CD14-positive monocyte (primary cell): ENCODE measurements at regions not wholly inside any gene's neighbourhood (a gene's known extent, or its start where the extent isn't known, plus 50 kb on each side); places are given as distances from the start of the nearest gene placed in this dataset.

Experiments
- DNase-seq, 3 donors: peaks; one replicate each; pipeline ENCODE4 v3.0.0-alpha.2; 2011 to 2022
- H2AFZ ChIP-seq: 2 replicates; pipeline ENCODE4 v1.6.0; 2012; ENCODE audit warnings: mild to moderate bottlenecking, low read depth, low read length, inconsistent platforms; ENCODE audit not compliant: insufficient read depth, poor library complexity, severe bottlenecking
- H3K27ac ChIP-seq, 2 donors: 1 replicate in 1 of 2; 2 replicates in 1 of 2; pipeline ENCODE4 v1.5.1; 2012 to 2013; ENCODE audit warnings: low read length in 2 of 2, control low read depth in 1 of 2, inconsistent platforms in 1 of 2, low read depth in 1 of 2, mild to moderate bottlenecking in 1 of 2
- H3K27me3 ChIP-seq, 2 donors: one replicate each; pipeline versions ENCODE4 v1.6.0 to v1.6.1; 2011 to 2013; ENCODE audit warnings: low read length in 2 of 2; ENCODE audit not compliant: control insufficient read depth in 2 of 2, insufficient read depth in 2 of 2
- H3K36me3 ChIP-seq, 2 donors: replicated peaks in 1 of 2; 1 replicate in 1 of 2; 2 replicates in 1 of 2; pipeline versions ENCODE4 v1.5.1 to v1.6.1; 2012 to 2013; ENCODE audit warnings: low read length in 2 of 2, control low read depth in 1 of 2, inconsistent platforms in 1 of 2, mild to moderate bottlenecking in 1 of 2; ENCODE audit not compliant: insufficient read depth in 2 of 2, control insufficient read depth in 1 of 2
- H3K4me1 ChIP-seq, 2 donors: 1 replicate in 1 of 2; 2 replicates in 1 of 2; pipeline versions ENCODE4 v1.5.1 to v1.6.1; 2012 to 2013; ENCODE audit warnings: low read length in 2 of 2, control low read depth in 1 of 2, inconsistent platforms in 1 of 2, mild to moderate bottlenecking in 1 of 2, moderate library complexity in 1 of 2; ENCODE audit not compliant: insufficient read depth in 2 of 2, control insufficient read depth in 1 of 2
- H3K4me2 ChIP-seq: replicated peaks from 2 replicates; pipeline ENCODE3; 2012; ENCODE audit warnings: low read length, moderate library complexity, mild to moderate bottlenecking; ENCODE audit not compliant: poor library complexity, severe bottlenecking; ENCODE audit errors: extremely low read depth
- H3K4me3 ChIP-seq, 3 experiments: fragments of 200-600 bp in 1 of 3; sonication (generic) in 1 of 3; replicated peaks in 1 of 3; 1 replicate in 2 of 3; 2 replicates in 1 of 3; pipeline ENCODE4 v1.5.1; 2011 to 2013; ENCODE audit warnings: low read length in 3 of 3, mild to moderate bottlenecking in 3 of 3, control low read depth in 2 of 3, low read depth in 2 of 3, inconsistent platforms in 1 of 3, moderate library complexity in 1 of 3
- H3K79me2 ChIP-seq: 2 replicates; pipeline ENCODE4 v1.6.0; 2012; ENCODE audit warnings: mild to moderate bottlenecking, control low read depth, inconsistent platforms, low read length, moderate library complexity; ENCODE audit not compliant: insufficient read depth
- H3K9ac ChIP-seq: 2 replicates; pipeline ENCODE4 v1.6.0; 2017; ENCODE audit warnings: low read length, mild to moderate bottlenecking; ENCODE audit not compliant: insufficient read depth, poor library complexity, severe bottlenecking
- H3K9me3 ChIP-seq, 2 donors: replicated peaks in 1 of 2; 1 replicate in 1 of 2; 2 replicates in 1 of 2; pipeline versions ENCODE4 v1.5.1 to v1.6.1; 2012 to 2013; ENCODE audit warnings: low read length in 2 of 2, control low read depth in 1 of 2; ENCODE audit not compliant: control insufficient read depth in 1 of 2, insufficient read depth in 1 of 2
- H4K20me1 ChIP-seq: 2 replicates; pipeline ENCODE4 v1.6.0; 2012; ENCODE audit warnings: mild to moderate bottlenecking, low read length, control low read depth, moderate library complexity; ENCODE audit not compliant: insufficient read depth
- H3K27ac Mint-ChIP-seq, 7 donors: one replicate each; pipeline ENCODE4 v1.8.0; 2020; ENCODE audit warnings: mild to moderate bottlenecking in 7 of 7, mixed read lengths in 7 of 7, moderate library complexity in 6 of 7, inconsistent platforms in 2 of 7
- H3K27me3 Mint-ChIP-seq, 3 donors: one replicate each; pipeline ENCODE4 v1.8.0; 2021 to 2022; ENCODE audit warnings: low read depth in 3 of 3, mild to moderate bottlenecking in 3 of 3, mixed read lengths in 3 of 3, moderate library complexity in 3 of 3, inconsistent platforms in 1 of 3
- H3K36me3 Mint-ChIP-seq, 2 donors: one replicate each; pipeline ENCODE4 v1.8.0; 2020; ENCODE audit warnings: mixed read lengths in 2 of 2, inconsistent platforms in 1 of 2, mild to moderate bottlenecking in 1 of 2
- H3K4me1 Mint-ChIP-seq: one replicate; pipeline ENCODE4 v1.8.0; 2020; ENCODE audit warnings: mild to moderate bottlenecking, mixed read lengths
- H3K4me3 Mint-ChIP-seq, 2 donors: one replicate each; pipeline ENCODE4 v1.8.0; 2020; ENCODE audit warnings: mild to moderate bottlenecking in 2 of 2, mixed read lengths in 2 of 2, moderate library complexity in 1 of 2
- H3K9me3 Mint-ChIP-seq, 7 donors: one replicate each; pipeline ENCODE4 v1.8.0; 2020 to 2022; ENCODE audit warnings: mixed read lengths in 7 of 7, mild to moderate bottlenecking in 6 of 7, moderate library complexity in 6 of 7, inconsistent platforms in 2 of 7
- WGBS: methylation state at CpG from one replicate; pipeline ENCODE4 v1.1.5; 2013; ENCODE audit warnings: missing lambda C conversion rate; ENCODE audit not compliant: insufficient coverage; 5-methylcytosine and 5-hydroxymethylcytosine counted together
- intact Hi-C, 2 donors: fragments of 100-400 bp; cut with micrococcal nuclease; formaldehyde crosslinking; loops; one replicate each; pipeline versions ENCODE4 v1.15.0 to v1.15.1; 2023
- TF ChIP-seq, protein P1 (sequence below): fragments of 200-600 bp; IDR thresholded peaks from one replicate; pipeline ENCODE4 v1.8.0; 2022; ENCODE audit warnings: antibody characterized with exemption, mild to moderate bottlenecking

DNA sequence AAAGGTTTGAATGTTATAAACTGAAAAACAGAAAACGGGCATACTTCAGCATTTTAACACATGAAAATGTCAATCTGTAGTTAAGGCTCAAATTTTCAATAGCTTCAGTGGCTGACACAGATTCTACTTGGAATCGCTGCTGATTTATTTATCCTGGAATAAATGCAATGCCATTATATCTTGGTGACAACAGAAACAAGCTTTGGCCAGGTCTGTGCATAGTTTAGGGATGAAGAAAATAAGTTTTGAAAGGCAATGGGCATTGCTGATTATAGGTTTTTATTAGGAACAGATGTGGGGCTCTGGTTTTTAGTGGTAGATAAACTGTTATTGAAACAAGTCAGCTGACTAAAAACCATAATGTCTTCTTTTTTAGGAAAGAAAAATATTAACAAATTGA lies 96.8 kb upstream of the SOX4 start:
- H3K4me3 Mint-ChIP-seq = no peak overlapping the region
- H3K27me3 Mint-ChIP-seq = peaks cover 0 to 5% (median 0%) of the 10 kb centered on the region in 3 donors
- no peaks in the 10 kb centered on the region for H4K20me1 ChIP-seq
- H3K79me2 ChIP-seq = no peaks in the 10 kb centered on the region
- TF ChIP-seq, protein P1, sequence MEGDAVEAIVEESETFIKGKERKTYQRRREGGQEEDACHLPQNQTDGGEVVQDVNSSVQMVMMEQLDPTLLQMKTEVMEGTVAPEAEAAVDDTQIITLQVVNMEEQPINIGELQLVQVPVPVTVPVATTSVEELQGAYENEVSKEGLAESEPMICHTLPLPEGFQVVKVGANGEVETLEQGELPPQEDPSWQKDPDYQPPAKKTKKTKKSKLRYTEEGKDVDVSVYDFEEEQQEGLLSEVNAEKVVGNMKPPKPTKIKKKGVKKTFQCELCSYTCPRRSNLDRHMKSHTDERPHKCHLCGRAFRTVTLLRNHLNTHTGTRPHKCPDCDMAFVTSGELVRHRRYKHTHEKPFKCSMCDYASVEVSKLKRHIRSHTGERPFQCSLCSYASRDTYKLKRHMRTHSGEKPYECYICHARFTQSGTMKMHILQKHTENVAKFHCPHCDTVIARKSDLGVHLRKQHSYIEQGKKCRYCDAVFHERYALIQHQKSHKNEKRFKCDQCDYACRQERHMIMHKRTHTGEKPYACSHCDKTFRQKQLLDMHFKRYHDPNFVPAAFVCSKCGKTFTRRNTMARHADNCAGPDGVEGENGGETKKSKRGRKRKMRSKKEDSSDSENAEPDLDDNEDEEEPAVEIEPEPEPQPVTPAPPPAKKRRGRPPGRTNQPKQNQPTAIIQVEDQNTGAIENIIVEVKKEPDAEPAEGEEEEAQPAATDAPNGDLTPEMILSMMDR = no peak
- H3K9me3 ChIP-seq = peaks cover 0 to 11% of the 10 kb centered on the region in 2 donors
- intact Hi-C loops = no loop called here
- peaks cover 8 to 15% (median 10%) of the 10 kb centered on the region in 7 donors for H3K9me3 Mint-ChIP-seq
- H3K36me3 ChIP-seq = no peaks in the 10 kb centered on the region
- no peak overlapping the region for H3K9ac ChIP-seq
- H3K4me3 ChIP-seq = no peak overlapping the region
- DNase-seq = no peak
- no peak overlapping the region for H2AFZ ChIP-seq
- H3K27me3 ChIP-seq = no peaks in the 10 kb centered on the region
- H3K4me1 ChIP-seq = no peaks in the 10 kb centered on the region
- no peak overlapping the region for H3K27ac ChIP-seq
- 93% methylated on average over 2 of the region's 2 CpGs for WGBS
- no peak overlapping the region for H3K27ac Mint-ChIP-seq
- H3K4me2 ChIP-seq = no peak overlapping the region
- no peaks in the 10 kb centered on the region for H3K4me1 Mint-ChIP-seq
- no peaks in the 10 kb centered on the region for H3K36me3 Mint-ChIP-seq

DNA sequence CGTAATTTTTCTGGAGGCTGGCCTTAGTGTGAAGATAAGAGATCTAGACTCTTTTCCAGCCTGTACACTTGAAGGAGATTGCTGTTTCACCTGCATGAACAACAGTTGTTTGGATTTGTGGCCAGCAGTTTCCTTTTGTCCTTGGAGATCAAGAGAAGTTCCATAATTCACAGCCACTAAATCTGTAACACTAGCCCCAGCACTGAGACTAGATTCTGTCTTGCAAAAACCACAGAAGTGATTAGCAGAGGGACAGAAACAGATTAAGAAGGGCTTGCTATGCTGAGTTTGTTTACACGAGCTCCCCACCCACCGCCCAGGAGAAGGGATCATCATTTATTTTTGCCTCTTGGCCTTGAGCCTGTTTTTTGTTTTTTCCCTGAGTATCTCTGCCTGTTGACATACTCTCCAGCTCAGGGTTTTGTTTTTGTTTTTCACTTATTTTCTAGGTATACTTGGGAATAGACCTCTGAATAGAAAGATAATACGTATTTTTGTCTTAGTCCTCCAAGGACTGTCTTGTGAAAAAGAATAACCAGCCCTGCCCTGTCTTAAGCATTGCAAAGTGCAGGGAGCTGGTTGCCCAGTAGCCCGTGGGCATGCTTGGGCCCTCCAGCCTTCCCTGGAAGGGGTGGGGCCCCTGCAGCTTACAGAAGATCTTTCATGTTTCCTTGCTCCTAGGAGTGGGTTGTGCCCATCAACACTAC lies 93.1 kb upstream of the SOX4 start:
- no peak overlapping the region for H3K4me3 Mint-ChIP-seq
- Histone ChIP-seq H3K27ac (no peak overlapping the region), H3K4me1 (no peaks in the 10 kb centered on the region), H2AFZ (no peak overlapping the region), H3K4me2 (no peak overlapping the region), H3K36me3 (no peaks in the 10 kb centered on the region), H3K79me2 (no peaks in the 10 kb centered on the region), H3K27me3 (no peaks in the 10 kb centered on the region), H3K4me3 (no peak overlapping the region), H3K9me3 (no peaks in the 10 kb centered on the region), H4K20me1 (no peaks in the 10 kb centered on the region), H3K9ac (no peak overlapping the region)
- WGBS = 91% methylated on average over 5 of the region's 5 CpGs
- H3K9me3 Mint-ChIP-seq = peaks cover 0 to 8% (median 2%) of the 10 kb centered on the region in 7 donors
- no peaks in the 10 kb centered on the region for H3K4me1 Mint-ChIP-seq
- H3K27me3 Mint-ChIP-seq = peaks cover 0 to 5% (median 1%) of the 10 kb centered on the region in 3 donors
- H3K27ac Mint-ChIP-seq = no peak overlapping the region
- no peaks in the 10 kb centered on the region for H3K36me3 Mint-ChIP-seq
- intact Hi-C loops = no loop called here
- no peak for DNase-seq
- TF ChIP-seq, protein P1 = no peak
